ENCODE measurements at regions not wholly inside any gene's neighbourhood (a gene's known extent, or its start where the extent isn't known, plus 50 kb on each side); places are given as distances from the start of the nearest gene placed in this dataset.

DNA sequence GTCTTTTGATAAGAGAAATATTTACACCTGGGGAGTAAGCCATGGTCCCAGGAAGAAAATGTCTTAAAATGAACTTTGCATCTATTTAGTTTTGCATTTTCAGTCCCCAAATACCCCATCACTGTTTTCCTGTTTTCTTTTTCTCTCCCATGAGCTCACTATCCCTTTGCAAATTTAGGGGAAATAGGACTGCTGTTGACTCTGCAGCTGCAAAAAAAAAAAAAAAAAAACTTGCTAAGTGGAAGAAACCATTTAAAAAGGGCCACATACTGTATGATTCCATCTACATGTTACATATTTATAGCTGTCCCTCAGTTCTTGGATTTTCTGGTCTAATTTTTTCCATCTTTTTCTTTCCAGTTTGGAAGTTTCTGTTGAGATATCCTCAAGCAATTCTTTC, 98.2 kb upstream of the SERP2 start:
- TF ChIP-seq GATA3 (IDR thresholded peaks at IDR 0.05; ENCODE audit: low read depth, low read length): no peak
- no peak for TF ChIP-seq GATA2 (IDR thresholded peaks at IDR 0.05; ENCODE audit: low read depth, low read length)
